K562 (cell line): ENCODE measurements at regions not wholly inside any gene's neighbourhood (a gene's known extent, or its start where the extent isn't known, plus 50 kb on each side); places are given as distances from the start of the nearest gene placed in this dataset.

Experiments used
- ATAC-seq: fragments of 200-7000 bp; cut with Tn5 transposase; 3 replicates; pipeline ENCODE4 v1.9.1; 2020; ENCODE audit warnings: moderate library complexity
- BruUV-seq: library from RNA; stranded (reverse); fragments of 400-500 nt; replicated peaks from 2 replicates; lab custom pipeline; 2021; lab: Mats Ljungman, UMichigan
- CTCF ChIA-PET: fragments of 300-600 bp; formaldehyde crosslinking; extraction: SDS; loops from one replicate; lab custom pipeline; 2021; ENCODE audit warnings: low intra/inter-chr PET ratio; lab: Yijun Ruan, JAX
- POLR2A ChIA-PET: fragments of 300-600, 350-650 bp; sonication (Branson Sonifier 250); formaldehyde crosslinking; extraction: SDS; loops from one replicate; lab custom pipeline; 2021; ENCODE audit warnings: antibody characterized with exemption, inconsistent platforms; lab: Yijun Ruan, JAX
- DNase-seq, 4 experiments: peaks; one replicate each; pipeline versions ENCODE4 v3.0.0 to v3.0.0-alpha.2; 2011 to 2018; ENCODE audit warnings: low spot score in 3 of 4, mixed read lengths in 3 of 4; ENCODE audit errors: extremely low read depth in 1 of 4
- FAIRE-seq: peaks from 2 replicates; lab custom pipeline; 2011; peaks lifted over from hg19 to GRCh38; lab: Jason Lieb, UNC
- H2AFZ ChIP-seq: 2 replicates; pipeline ENCODE4 v1.6.0; 2011; ENCODE audit warnings: low read depth, low read length, control low read depth, inconsistent platforms
- H3K27ac ChIP-seq: fragments of 200-600 bp; 3 replicates; pipeline ENCODE4 v1.8.0; 2011; ENCODE audit warnings: low read depth, mild to moderate bottlenecking, control low read depth, inconsistent platforms, low read length, moderate library complexity, mixed read lengths; ENCODE audit errors: extremely low read depth
- H3K27me3 ChIP-seq, 2 experiments: fragments of 300-600 bp in 1 of 2; 2 replicates in 1 of 2; 3 replicates in 1 of 2; pipeline versions ENCODE4 v1.6.0 to v1.8.0; 2011; ENCODE audit warnings: inconsistent platforms in 2 of 2, low read length in 2 of 2, mild to moderate bottlenecking in 1 of 2, mixed read lengths in 1 of 2, moderate library complexity in 1 of 2; ENCODE audit not compliant: control insufficient read depth in 2 of 2, insufficient read depth in 2 of 2
- H3K36me3 ChIP-seq: fragments of 300-600 bp; 3 replicates; pipeline ENCODE4 v1.8.0; 2011; ENCODE audit warnings: mild to moderate bottlenecking, low read length, inconsistent platforms; ENCODE audit not compliant: control insufficient read depth, insufficient read depth
- H3K4me1 ChIP-seq, 2 experiments: fragments of 200-600 bp in 1 of 2; replicated peaks in 1 of 2; 2 replicates in 1 of 2; 3 replicates in 1 of 2; pipeline versions ENCODE4 v1.5.1 to v1.8.0; 2011; ENCODE audit warnings: inconsistent platforms in 2 of 2, low read length in 2 of 2, mild to moderate bottlenecking in 1 of 2, mixed read lengths in 1 of 2, moderate library complexity in 1 of 2; ENCODE audit not compliant: control insufficient read depth in 2 of 2, insufficient read depth in 2 of 2
- H3K4me2 ChIP-seq: 2 replicates; pipeline ENCODE4 v1.6.1; 2011; ENCODE audit warnings: low read length, control low read depth, inconsistent platforms, mixed read lengths; ENCODE audit not compliant: insufficient read depth
- H3K4me3 ChIP-seq: fragments of 200-600 bp; sonication (generic), shearing (Covaris generic); 2 replicates; pipeline ENCODE4 v1.5.1; 2016; ENCODE audit warnings: control low read depth, inconsistent platforms
- H3K79me2 ChIP-seq: fragments of 200-600 bp; 3 replicates; pipeline ENCODE4 v1.8.0; 2011; ENCODE audit warnings: low read length, inconsistent platforms; ENCODE audit not compliant: control insufficient read depth, insufficient read depth
- H3K9ac ChIP-seq, 2 experiments: 2 replicates each; pipeline versions ENCODE4 v1.6.0 to v1.6.1; 2011; ENCODE audit warnings: low read depth in 2 of 2, low read length in 2 of 2, control low read depth in 1 of 2, inconsistent platforms in 1 of 2, mild to moderate bottlenecking in 1 of 2, mixed read lengths in 1 of 2; ENCODE audit not compliant: insufficient read depth in 1 of 2
- H3K9me1 ChIP-seq: one replicate; pipeline ENCODE4 v1.6.0; 2011; ENCODE audit warnings: inconsistent platforms, mild to moderate bottlenecking, low read length, moderate library complexity; ENCODE audit not compliant: control insufficient read depth, insufficient read depth
- H3K9me3 ChIP-seq: replicated peaks from 2 replicates; pipeline ENCODE4 v1.5.1; 2011; ENCODE audit warnings: low read depth, low read length, inconsistent platforms; ENCODE audit not compliant: control insufficient read depth, insufficient read depth
- H4K20me1 ChIP-seq: replicated peaks from 2 replicates; pipeline ENCODE4 v1.6.1; 2011; ENCODE audit warnings: low read length, inconsistent platforms, mixed read lengths; ENCODE audit not compliant: control insufficient read depth, insufficient read depth
- SMAD1 ChIP-seq: fragments of 150-350 bp; IDR thresholded peaks from 2 replicates; pipeline ENCODE4 v1.6.1; 2014; ENCODE audit warnings: low read length, low read depth; ENCODE audit not compliant: partially characterized antibody
- ZBTB8A ChIP-seq: fragments of 450-650 bp; IDR thresholded peaks from 2 replicates; pipeline ENCODE4 v1.6.1; 2018; ENCODE audit warnings: mild to moderate bottlenecking, moderate library complexity; ENCODE audit not compliant: partially characterized antibody
- WGBS: fragments of 100-300 bp; shearing (Covaris generic); methylation state at CpG from one replicate; pipeline ENCODE4 v1.1.6; 2016; ENCODE audit warnings: low coverage, mixed read lengths; ENCODE audit not compliant: insufficient coverage; ENCODE audit errors: missing lambda C conversion rate; 5-methylcytosine and 5-hydroxymethylcytosine counted together
- in situ Hi-C: fragments of 300-500 bp; cut with MboI; formaldehyde crosslinking; loops from 4 replicates; pipeline ENCODE4 v1.15.0; 2018; ENCODE audit warnings: inconsistent platforms, mixed read lengths
- intact Hi-C: fragments of 100-400 bp; cut with micrococcal nuclease; formaldehyde crosslinking; loops from 2 replicates; pipeline ENCODE4 v1.14.2; 2022
- TF ChIP-seq, protein P1 (sequence below): sonication (generic); formaldehyde crosslinking; IDR thresholded peaks from 2 replicates; pipeline ENCODE4 v1.9.0; 2022; ENCODE audit warnings: mild to moderate bottlenecking, missing genetic modification reagents
- TF ChIP-seq, protein P2 (sequence below): fragments of 250-450 bp; sonication (Bioruptor Pico); IDR thresholded peaks from 2 replicates; pipeline ENCODE4 v1.5.0; 2021
- TF ChIP-seq, protein P3 (sequence below): fragments of 250-450 bp; sonication (Bioruptor Pico); IDR thresholded peaks from 2 replicates; pipeline ENCODE4 v1.5.1; 2021; ENCODE audit warnings: mild to moderate bottlenecking

DNA sequence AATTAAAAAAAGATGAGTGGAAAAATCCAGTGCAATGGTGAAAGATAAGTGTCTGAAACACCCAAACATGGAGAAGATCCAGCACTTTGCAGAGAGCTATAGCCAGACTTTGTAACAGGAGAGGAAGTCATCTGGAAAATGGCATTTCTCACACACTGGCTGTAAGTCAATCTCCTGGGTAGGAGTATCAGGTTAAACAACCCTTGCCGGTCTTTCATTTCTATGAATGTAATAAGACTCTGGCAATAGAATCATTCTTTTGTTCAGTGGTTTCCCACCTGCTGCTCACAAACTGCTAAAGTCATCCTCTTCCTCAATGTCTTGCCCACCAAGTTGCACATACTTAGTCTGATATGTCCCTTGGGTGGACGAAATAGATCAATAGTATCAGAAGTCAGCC lies 94.0 kb upstream of the ATP8A1 start:
- H3K4me2 ChIP-seq, result no peak overlapping the region
- ATAC-seq (no peak), DNase-seq (no peak), FAIRE-seq (no peak)
- H4K20me1 ChIP-seq, result no peaks in the 10 kb centered on the region
- no peak for TF ChIP-seq ZBTB8A
- TF ChIP-seq, protein P1, sequence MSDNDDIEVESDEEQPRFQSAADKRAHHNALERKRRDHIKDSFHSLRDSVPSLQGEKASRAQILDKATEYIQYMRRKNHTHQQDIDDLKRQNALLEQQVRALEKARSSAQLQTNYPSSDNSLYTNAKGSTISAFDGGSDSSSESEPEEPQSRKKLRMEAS (CRISPR knock-in tag), result no peak
- TF ChIP-seq, protein P2, sequence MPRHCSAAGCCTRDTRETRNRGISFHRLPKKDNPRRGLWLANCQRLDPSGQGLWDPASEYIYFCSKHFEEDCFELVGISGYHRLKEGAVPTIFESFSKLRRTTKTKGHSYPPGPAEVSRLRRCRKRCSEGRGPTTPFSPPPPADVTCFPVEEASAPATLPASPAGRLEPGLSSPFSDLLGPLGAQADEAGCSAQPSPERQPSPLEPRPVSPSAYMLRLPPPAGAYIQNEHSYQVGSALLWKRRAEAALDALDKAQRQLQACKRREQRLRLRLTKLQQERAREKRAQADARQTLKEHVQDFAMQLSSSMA (CRISPR knock-in tag), result no peak
- TF ChIP-seq, protein P3, sequence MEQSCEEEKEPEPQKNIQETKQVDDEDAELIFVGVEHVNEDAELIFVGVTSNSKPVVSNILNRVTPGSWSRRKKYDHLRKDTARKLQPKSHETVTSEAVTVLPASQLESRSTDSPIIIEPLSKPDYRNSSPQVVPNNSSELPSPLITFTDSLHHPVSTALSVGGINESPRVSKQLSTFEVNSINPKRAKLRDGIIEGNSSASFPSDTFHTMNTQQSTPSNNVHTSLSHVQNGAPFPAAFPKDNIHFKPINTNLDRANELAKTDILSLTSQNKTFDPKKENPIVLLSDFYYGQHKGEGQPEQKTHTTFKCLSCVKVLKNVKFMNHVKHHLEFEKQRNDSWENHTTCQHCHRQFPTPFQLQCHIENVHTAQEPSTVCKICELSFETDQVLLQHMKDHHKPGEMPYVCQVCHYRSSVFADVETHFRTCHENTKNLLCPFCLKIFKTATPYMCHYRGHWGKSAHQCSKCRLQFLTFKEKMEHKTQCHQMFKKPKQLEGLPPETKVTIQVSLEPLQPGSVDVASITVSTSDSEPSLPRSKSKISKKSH (CRISPR knock-in tag), result no peak
- no peak for TF ChIP-seq SMAD1
- H3K79me2 ChIP-seq, result no peaks in the 10 kb centered on the region
- in situ Hi-C loops (no loop called here), intact Hi-C loops (no loop called here)
- H3K9ac ChIP-seq, result no peak overlapping the region
- H2AFZ ChIP-seq, result no peak overlapping the region
- CTCF ChIA-PET, result no interaction called here
- H3K4me3 ChIP-seq, result no peak overlapping the region
- no peaks in the 10 kb centered on the region for H3K36me3 ChIP-seq
- H3K9me1 ChIP-seq, result no peaks in the 10 kb centered on the region
- no peaks in the 10 kb centered on the region for H3K9me3 ChIP-seq
- no peaks in the 10 kb centered on the region for H3K4me1 ChIP-seq
- H3K27me3 ChIP-seq, result no peaks in the 10 kb centered on the region
- 0% methylated on average over 2 of the region's 2 CpGs for WGBS
- no peak overlapping the region for H3K27ac ChIP-seq
- BruUV-seq, result no TSS peak
- POLR2A ChIA-PET, result no interaction called here
